ENCODE measurements at regions not wholly inside any gene's neighbourhood (a gene's known extent, or its start where the extent isn't known, plus 50 kb on each side); places are given as distances from the start of the nearest gene placed in this dataset.

DNA sequence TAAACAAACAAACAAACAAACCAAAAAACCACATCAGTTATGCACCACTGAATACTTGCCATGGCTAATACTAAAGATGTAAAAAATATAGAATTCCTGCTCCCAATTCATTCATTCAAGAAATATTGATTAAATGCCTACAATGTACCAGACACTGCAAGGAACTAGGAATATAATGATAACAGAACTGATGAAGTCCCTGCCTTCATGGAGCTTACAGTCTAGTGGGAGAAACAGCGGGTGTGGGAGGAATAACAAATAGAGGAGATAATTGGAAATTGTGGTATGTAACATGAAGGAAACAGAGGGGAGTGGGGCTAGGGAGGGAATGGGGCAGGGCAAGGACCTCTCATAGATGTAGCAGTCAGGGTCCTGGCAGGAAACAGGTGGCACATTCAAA is 58.6 kb upstream of the NBL1 start:
- H3K4me1 ChIP-seq (replicated peaks in 1 of 4; ENCODE audit: control insufficient read depth in 3 of 4, insufficient read depth in 4 of 4, low read length in 3 of 4) = no peaks in the 10 kb centered on the region
- ChIA-PET POLR2A (ENCODE audit: partially characterized antibody) (interaction anchor here (1.3 kb wide), 1 partner anchor 11 kb away, joined by 5 read pairs; a partner anchor contains a TSS), CTCF (ENCODE audit: partially characterized antibody) (interaction anchor here (0.7 to 7.3 kb wide), 11 partner anchors 8 to 242 kb away, joined by 3 to 79 read pairs (median 4); no protein-coding TSS in a partner anchor)
- no peaks in the 10 kb centered on the region for H3K36me3 ChIP-seq (ENCODE audit: control insufficient read depth in 2 of 4, insufficient read depth in 4 of 4, low read length in 3 of 4)
- no peak overlapping the region for H3K27ac ChIP-seq (ENCODE audit: low read depth, low read length)
- H2AFZ ChIP-seq (ENCODE audit: low read length) = no peak overlapping the region
- DNase-seq (ENCODE audit: low read depth in 1 of 2, low spot score in 2 of 2) (no peak), FAIRE-seq (no peak)
- no peak overlapping the region for H2BK5ac ChIP-seq (ENCODE audit: low read depth, low read length)
- H3K18ac ChIP-seq (ENCODE audit: extremely low read depth, low read length) = no peak overlapping the region
- H3K9me3 ChIP-seq (ENCODE audit: insufficient read depth in 2 of 2, low read depth in 1 of 2, low read length in 1 of 2) = no peaks in the 10 kb centered on the region
- H3K27me3 ChIP-seq (replicated peaks in 1 of 4; ENCODE audit: control insufficient read depth in 3 of 4, extremely low read depth in 1 of 4, insufficient read depth in 3 of 4, low read length in 3 of 4) = no peaks in the 10 kb centered on the region; a peak in 1 of 7 replicates
- peaks cover 0 to under 1% of the 10 kb centered on the region in 2 experiments for H4K20me1 ChIP-seq (replicated peaks in 1 of 2; ENCODE audit: control insufficient read depth in 1 of 2, insufficient read depth in 2 of 2, low read length in 2 of 2)
- H3K56ac ChIP-seq (replicated peaks; ENCODE audit: insufficient read length, low read depth, low read length) = no peak overlapping the region
- H3K14ac ChIP-seq (ENCODE audit: insufficient read length) = no peak overlapping the region
- no peak overlapping the region for H4K91ac ChIP-seq (replicated peaks; ENCODE audit: insufficient read length, low read length)
- H3K9ac ChIP-seq (replicated peaks in 1 of 4; ENCODE audit: extremely low read depth in 1 of 4, low read depth in 3 of 4, low read length in 3 of 4) = no peak overlapping the region
- no peak overlapping the region for H3K4me3 ChIP-seq (ENCODE audit: extremely low read depth in 1 of 4, insufficient read depth in 2 of 4, low read depth in 3 of 4, low read length in 4 of 4)
- no peak overlapping the region for H3K4me2 ChIP-seq (ENCODE audit: insufficient read depth in 1 of 2, low read depth in 2 of 2, low read length in 2 of 2)
- H3K4ac ChIP-seq (replicated peaks; ENCODE audit: insufficient read length, low read depth, low read length) = no peak overlapping the region
- no peak overlapping the region for H3K23ac ChIP-seq (ENCODE audit: insufficient read length)
- H2AK5ac ChIP-seq (ENCODE audit: low read depth, low read length) = no peak overlapping the region
- no peak overlapping the region for H2BK20ac ChIP-seq (ENCODE audit: low read length)
- no peaks in the 10 kb centered on the region for H3K79me1 ChIP-seq (ENCODE audit: low read depth, low read length)
- no peaks in the 10 kb centered on the region for H3K79me2 ChIP-seq (ENCODE audit: control insufficient read depth in 1 of 2, insufficient read depth in 2 of 2, low read length in 2 of 2)
- no peak overlapping the region for H2BK12ac ChIP-seq (ENCODE audit: low read depth, low read length)
- H4K8ac ChIP-seq (ENCODE audit: extremely low read depth, insufficient read depth, low read length) = no peak overlapping the region
- no peak overlapping the region for H2BK15ac ChIP-seq (ENCODE audit: low read length)
- no peak overlapping the region for H4K5ac ChIP-seq (ENCODE audit: insufficient read length, low read depth, low read length)
- no peak overlapping the region for H2BK120ac ChIP-seq (replicated peaks; ENCODE audit: low read depth, low read length)
- H3K23me2 ChIP-seq (ENCODE audit: low read depth, low read length) = no peaks in the 10 kb centered on the region
- 93% methylated on average over 1 of the region's 1 CpG; no CpG with 5 or more reads in 1 of the 2 experiments for WGBS, 2 experiments (ENCODE audit: extremely low coverage in 1 of 2, insufficient coverage in 1 of 2, insufficient read length in 1 of 2, insufficient replicate concordance in 2 of 2, low coverage in 1 of 2, low lambda C conversion rate in 2 of 2, missing lambda C conversion rate in 1 of 2)
- TF ChIP-seq RXRA (IDR thresholded peaks at IDR 0.05; ENCODE audit: insufficient read depth, low read depth, low read length) (no peak), FOSL1 (IDR thresholded peaks at IDR 0.05; ENCODE audit: insufficient read depth, low read depth, low read length) (no peak), SIN3A (conservative IDR thresholded peaks at IDR 0.05 in 1 of 2, IDR thresholded peaks at IDR 0.05 in 1 of 2; ENCODE audit: low read depth in 1 of 2, low read length in 2 of 2) (no peak), POU5F1 (IDR thresholded peaks at IDR 0.05; ENCODE audit: low read depth, low read length) (no peak), BRCA1 (IDR thresholded peaks at IDR 0.05; ENCODE audit: low read depth, low read length) (no peak), KDM1A (IDR thresholded peaks at IDR 0.05; ENCODE audit: borderline replicate concordance, low read length) (no peak), POLR2A (IDR thresholded peaks at IDR 0.05; ENCODE audit: control extremely low read depth in 1 of 2, low read depth in 2 of 2, low read length in 2 of 2) (no peak), ZNF274 (IDR thresholded peaks at IDR 0.05; ENCODE audit: borderline replicate concordance, extremely low read depth, low read length) (no peak), EP300 (IDR thresholded peaks at IDR 0.05; ENCODE audit: borderline replicate concordance in 1 of 2, low read depth in 2 of 2, low read length in 2 of 2) (no peak), GABPA (IDR thresholded peaks at IDR 0.05; ENCODE audit: borderline replicate concordance, insufficient read depth, low read length) (no peak), JUN (IDR thresholded peaks at IDR 0.05; ENCODE audit: low read depth, low read length) (no peak)
- TF ChIP-seq, protein P1, sequence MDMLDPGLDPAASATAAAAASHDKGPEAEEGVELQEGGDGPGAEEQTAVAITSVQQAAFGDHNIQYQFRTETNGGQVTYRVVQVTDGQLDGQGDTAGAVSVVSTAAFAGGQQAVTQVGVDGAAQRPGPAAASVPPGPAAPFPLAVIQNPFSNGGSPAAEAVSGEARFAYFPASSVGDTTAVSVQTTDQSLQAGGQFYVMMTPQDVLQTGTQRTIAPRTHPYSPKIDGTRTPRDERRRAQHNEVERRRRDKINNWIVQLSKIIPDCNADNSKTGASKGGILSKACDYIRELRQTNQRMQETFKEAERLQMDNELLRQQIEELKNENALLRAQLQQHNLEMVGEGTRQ (IDR thresholded peaks at IDR 0.05; ENCODE audit: low read length) = no peak

All from H1 (cell line).